HFF-Myc (cell line): ENCODE measurements at regions not wholly inside any gene's neighbourhood (a gene's known extent, or its start where the extent isn't known, plus 50 kb on each side); places are given as distances from the start of the nearest gene placed in this dataset.

Experiments
- DNase-seq: peaks from one replicate; pipeline ENCODE4 v3.0.0-alpha.2; 2011; ENCODE audit warnings: low read depth; ENCODE audit errors: extremely low read depth
- H3K4me3 ChIP-seq: replicated peaks from 2 replicates; pipeline ENCODE4 v1.5.1; 2011; ENCODE audit warnings: low read depth, mild to moderate bottlenecking, control low read depth, low read length
- CTCF ChIP-seq: IDR thresholded peaks from 2 replicates; pipeline ENCODE4 v1.5.1; 2012; ENCODE audit warnings: mild to moderate bottlenecking, low read depth, low read length, control low read depth; ENCODE audit errors: missing control alignments

GRCh38 chr20:17860301-17861197, 108.0 kb downstream of the SNX5 start:
- no peak for DNase-seq
- TF ChIP-seq CTCF = no peak
- no peak overlapping the region for H3K4me3 ChIP-seq

- H3K4me3 ChIP-seq = no peak overlapping the region
- no peak for TF ChIP-seq CTCF
- DNase-seq = no peak
These were observed 108.9 kb downstream of the SNX5 start for GRCh38 chr20:17859616-17860232.

GRCh38 chr20:17859002-17859615, 109.5 kb downstream of the SNX5 start:
- no peak overlapping the region for H3K4me3 ChIP-seq
- no peak for DNase-seq
- no peak for TF ChIP-seq CTCF

- DNase-seq = no peak
- no peak overlapping the region for H3K4me3 ChIP-seq
- TF ChIP-seq CTCF = no peak
These were observed 110.1 kb downstream of the SNX5 start for GRCh38 chr20:17858450-17859001.

- no peak overlapping the region for H3K4me3 ChIP-seq
- DNase-seq = no peak
- no peak for TF ChIP-seq CTCF
These were observed 110.8 kb downstream of the SNX5 start for GRCh38 chr20:17857639-17858449.

- no peak for DNase-seq
- H3K4me3 ChIP-seq = no peak overlapping the region
- TF ChIP-seq CTCF = no peak
These were observed 111.6 kb downstream of the SNX5 start for GRCh38 chr20:17856837-17857605.
